ENCODE measurements at regions not wholly inside any gene's neighbourhood (a gene's known extent, or its start where the extent isn't known, plus 50 kb on each side); places are given as distances from the start of the nearest gene placed in this dataset.

- TF ChIP-seq REST (IDR thresholded peaks at IDR 0.05; ENCODE audit: borderline replicate concordance) (no peak), REST (CRISPR knock-in tag; IDR thresholded peaks at IDR 0.05; ENCODE audit: low read depth) (no peak)
These were observed 120.1 kb upstream of the SLC13A1 start (continued) for GRCh38 chr7:123319911-123320310.

GRCh38 chr7:123314886-123315285 is 115.1 kb upstream of the SLC13A1 start:
- no peaks in the 10 kb centered on the region for H3K27me3 ChIP-seq (ENCODE audit: control insufficient read depth in 2 of 2, insufficient read depth in 2 of 2, low read length in 2 of 2)
- H3K4me3 ChIP-seq: no peak overlapping the region
- DNase-seq (ENCODE audit: extremely low read depth in 1 of 4, low spot score in 3 of 4): no peak
- H3K4me1 ChIP-seq (replicated peaks in 1 of 2; ENCODE audit: control insufficient read depth in 2 of 2, insufficient read depth in 2 of 2, low read length in 2 of 2): no peaks in the 10 kb centered on the region
- WGBS (ENCODE audit: insufficient coverage, low coverage, missing lambda C conversion rate): 0% methylated on average over 1 of the region's 1 CpG
- H3K9me1 ChIP-seq (ENCODE audit: control insufficient read depth, insufficient read depth, low read length): no peaks in the 10 kb centered on the region
- no peak overlapping the region for H2AFZ ChIP-seq (ENCODE audit: low read depth, low read length)
- no peaks in the 10 kb centered on the region for H4K20me1 ChIP-seq (replicated peaks; ENCODE audit: control insufficient read depth, insufficient read depth, low read length)
- H3K4me2 ChIP-seq (ENCODE audit: insufficient read depth, low read length): no peak overlapping the region
- ChIA-PET POLR2A (no interaction called here), CTCF (ENCODE audit: low intra/inter-chr PET ratio) (no interaction called here)
- no peak for FAIRE-seq
- H3K27ac ChIP-seq (ENCODE audit: extremely low read depth, low read depth, low read length): no peak overlapping the region
- H3K36me3 ChIP-seq (ENCODE audit: control insufficient read depth, insufficient read depth, low read length): no peaks in the 10 kb centered on the region
- no peaks in the 10 kb centered on the region; the same call in 1 of the 2 replicates for H3K9me3 ChIP-seq (replicated peaks; ENCODE audit: control insufficient read depth, insufficient read depth, low read depth, low read length)
- no peak for ATAC-seq
- no peak overlapping the region for H3K9ac ChIP-seq (ENCODE audit: insufficient read depth in 1 of 2, low read depth in 2 of 2, low read length in 2 of 2)
- in situ Hi-C loops (cut with MboI): no loop called here
- intact Hi-C loops (cut with micrococcal nuclease): no loop called here
- no TSS peak for BruUV-seq (replicated peaks)
- H3K79me2 ChIP-seq (ENCODE audit: control insufficient read depth, insufficient read depth, low read length): no peaks in the 10 kb centered on the region
- TF ChIP-seq CBX1 (IDR thresholded peaks at IDR 0.05; ENCODE audit: low read depth) (no peak), ZFP1 (CRISPR knock-in tag; IDR thresholded peaks at IDR 0.05) (no peak), FOS (IDR thresholded peaks at IDR 0.05; ENCODE audit: extremely low read depth, insufficient read length) (no peak), TRIM24 (IDR thresholded peaks at IDR 0.05) (no peak), REST (IDR thresholded peaks at IDR 0.05; ENCODE audit: borderline replicate concordance) (no peak), REST (CRISPR knock-in tag; IDR thresholded peaks at IDR 0.05; ENCODE audit: low read depth) (no peak)
